Amniotic epithelial cell (primary cell): ENCODE measurements at regions not wholly inside any gene's neighbourhood (a gene's known extent, or its start where the extent isn't known, plus 50 kb on each side); places are given as distances from the start of the nearest gene placed in this dataset.

Experiments
- DNase-seq: peaks from one replicate; pipeline ENCODE4 v3.0.0-alpha.2; 2010; ENCODE audit warnings: low read depth

DNA sequence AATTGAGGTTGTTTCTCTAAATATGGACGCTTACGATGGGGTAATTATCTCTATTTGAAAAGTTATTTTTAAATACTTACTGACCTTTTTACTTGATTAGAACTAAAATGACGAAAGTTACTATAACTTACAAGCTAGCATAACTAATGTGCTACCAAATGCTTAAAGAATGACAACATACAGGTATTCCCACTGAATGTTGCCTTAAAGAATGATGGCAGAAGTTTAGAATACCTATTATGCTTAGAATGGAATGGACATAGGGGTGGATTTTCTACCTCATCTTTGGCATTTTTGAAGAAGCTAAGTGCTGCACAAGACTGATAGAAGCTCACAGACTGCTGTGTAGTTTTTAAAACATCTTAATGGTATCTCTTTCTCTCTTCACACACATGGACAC lies 284.8 kb downstream of the THBS2 start:
- DNase-seq = no peak

DNA sequence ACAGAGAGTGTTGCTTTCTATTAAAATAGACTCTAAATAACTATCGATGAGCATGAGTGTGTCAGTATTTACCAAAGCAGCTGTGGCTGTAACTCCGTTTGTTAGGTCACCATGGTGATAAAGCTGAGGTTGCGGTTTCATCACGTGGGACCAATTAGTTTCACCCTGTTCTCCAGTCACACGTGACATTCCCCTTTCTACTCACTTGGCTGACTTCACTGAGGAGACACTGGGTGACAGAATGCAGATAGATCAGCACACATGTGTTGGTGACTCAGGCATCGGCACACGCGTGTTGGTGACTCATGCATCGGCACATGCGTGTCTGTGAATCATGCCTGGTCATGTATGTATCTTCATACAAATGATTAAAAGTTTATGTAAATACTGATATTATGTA lies 285.4 kb downstream of the THBS2 start:
- peak; percentile 50 for DNase-seq

DNA sequence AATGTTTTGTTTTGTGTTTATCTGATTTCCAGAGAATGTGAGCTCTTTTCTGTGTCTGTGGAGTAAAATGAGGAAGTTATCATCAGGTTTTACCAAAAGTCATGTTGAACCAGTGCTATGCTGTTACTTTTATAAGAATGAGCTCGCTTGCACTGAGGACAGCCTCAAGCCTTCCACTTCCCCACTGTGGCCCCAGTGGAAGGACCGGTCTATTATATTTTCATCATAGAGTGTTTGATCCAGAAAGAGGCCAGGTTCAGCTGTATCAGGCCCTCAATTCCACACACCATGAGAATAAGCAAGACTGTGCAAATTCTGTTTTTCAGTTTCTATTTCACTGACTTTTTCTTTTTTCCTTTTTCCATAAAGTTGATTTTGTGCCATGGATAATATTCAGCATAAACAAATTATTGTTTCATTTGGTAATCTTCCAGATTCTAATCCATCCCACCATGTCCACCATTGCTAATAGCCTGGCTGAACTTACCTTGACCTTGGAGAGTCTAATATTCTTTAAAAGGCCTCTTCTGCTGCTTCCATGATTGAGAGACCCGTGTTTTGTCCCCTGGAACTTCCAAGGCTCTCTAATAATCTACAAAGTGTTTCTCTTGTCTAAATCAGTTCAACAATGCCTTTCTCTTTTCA lies 286.2 kb downstream of the THBS2 start:
- DNase-seq = no peak

DNA sequence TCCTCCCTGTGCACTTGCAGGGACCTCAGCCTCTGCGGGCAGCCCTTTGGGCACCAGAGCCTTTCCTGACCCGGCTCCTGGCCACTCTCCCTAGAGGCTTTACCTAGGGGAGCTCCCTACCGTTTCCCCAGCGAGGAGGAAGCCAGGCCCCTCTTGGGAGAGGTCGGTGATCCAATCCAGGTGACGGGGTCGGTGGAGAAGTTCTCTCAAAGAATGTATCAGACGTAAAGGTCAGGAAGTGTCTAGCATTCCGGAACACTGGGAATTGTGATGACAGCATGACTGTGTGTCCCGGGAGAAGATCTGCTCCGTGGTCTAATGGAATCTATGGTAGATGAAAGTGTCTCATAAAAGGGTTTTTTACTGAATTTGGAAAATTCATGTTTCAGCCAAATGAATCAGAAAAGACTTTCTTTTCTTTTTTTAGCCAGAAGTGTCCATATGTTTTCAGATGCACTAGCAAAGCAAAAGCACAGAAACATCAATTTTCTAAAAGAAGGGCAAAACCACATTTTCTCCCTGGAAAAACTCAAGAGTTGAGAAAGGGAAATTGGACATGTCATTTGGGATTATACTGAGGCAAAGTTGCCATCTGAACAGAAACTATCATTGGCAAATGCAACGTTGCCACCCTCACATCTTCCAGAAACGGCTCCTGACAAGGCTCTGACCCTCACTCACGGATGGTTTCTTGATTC lies 289.4 kb downstream of the THBS2 start:
- DNase-seq = peak; percentile 16

DNA sequence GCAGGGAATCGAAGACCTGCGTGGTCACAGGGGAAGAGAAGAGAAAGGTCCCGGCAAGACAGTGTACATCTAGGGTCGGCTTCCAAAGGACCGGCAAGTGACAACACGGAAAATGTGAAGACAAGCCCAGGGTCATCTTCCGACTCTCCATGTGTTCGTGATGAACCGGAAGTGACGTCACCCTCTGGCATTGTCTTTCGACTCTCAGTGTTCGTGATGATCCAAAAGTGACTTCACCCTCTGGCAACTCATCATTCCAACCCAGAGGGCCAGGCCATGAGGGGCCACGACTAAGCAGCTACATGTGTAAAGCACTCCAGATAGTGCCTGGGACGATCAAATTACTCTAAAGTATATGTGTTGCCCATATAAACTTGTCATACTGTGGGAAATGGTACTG lies 290.8 kb downstream of the THBS2 start:
- no peak for DNase-seq

DNA sequence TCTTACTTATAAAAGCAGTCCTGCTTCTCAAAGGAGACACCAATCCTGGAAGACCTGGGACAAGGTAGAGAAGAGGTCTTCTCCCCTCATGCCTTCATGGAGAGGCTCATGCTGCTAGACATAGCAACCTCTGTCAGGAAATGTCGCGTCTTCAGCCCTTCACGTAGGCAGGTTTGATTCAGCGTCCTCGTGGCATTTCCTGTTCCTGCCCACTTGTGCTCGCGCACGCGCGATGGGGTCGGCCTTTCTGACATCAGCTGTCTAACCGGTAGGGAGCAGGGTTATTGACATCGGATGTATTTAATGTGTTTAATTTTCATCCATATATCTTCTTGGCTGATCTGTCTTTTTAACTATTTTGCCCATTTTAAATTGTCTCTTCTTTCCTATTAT lies 292.4 kb downstream of the THBS2 start:
- no peak for DNase-seq

DNA sequence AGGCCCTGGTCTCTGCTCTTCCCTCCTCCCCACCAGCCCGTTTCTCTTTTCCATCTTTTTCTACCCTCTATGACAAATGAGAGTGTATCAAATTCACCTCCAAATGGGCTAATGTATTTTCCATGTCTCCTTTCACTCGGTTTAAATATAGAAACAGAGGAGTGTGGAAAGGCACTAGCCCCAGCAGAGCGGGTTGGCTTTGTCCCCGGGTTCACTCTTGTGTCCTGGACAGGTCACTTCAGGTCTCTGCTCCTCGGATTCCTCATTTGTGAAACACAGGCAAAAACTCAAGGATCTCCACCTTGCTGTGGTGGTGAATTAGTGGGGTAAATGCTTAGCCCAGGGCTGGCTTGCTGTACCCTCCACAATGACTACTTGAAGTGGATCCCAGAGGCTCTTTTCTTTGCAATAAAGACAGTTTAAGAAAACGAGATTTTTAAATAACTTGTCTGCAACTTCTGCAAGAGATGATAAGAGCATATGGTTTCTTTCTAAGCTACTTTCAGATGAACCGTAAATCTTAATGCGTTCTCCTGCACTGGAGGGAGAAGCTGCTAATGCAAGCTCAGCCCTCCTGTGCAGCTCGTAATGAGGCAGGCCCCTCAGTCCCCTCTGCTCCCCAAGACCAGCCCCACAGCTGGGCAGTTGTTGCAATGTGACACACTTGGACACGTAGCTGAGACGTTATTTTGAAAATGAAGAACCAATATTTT lies 292.9 kb downstream of the THBS2 start:
- DNase-seq = no peak

DNA sequence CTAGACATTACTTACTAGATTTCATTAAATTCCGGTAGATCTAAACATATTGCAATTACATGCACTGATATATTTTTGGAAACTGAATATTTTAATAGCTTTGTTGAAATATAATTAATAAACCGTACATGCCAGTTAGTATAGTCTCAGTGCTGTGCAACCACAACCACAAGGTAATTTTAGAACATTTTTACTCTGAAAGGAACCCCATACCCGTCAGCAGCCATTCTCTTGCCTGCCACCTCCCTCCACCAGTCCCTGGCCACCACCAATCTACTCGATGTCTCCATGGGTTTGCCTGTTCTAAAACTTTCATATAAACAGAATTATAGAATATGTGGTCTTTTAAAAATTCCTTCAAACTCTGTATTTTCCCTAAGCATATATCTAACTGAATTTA lies 293.9 kb downstream of the THBS2 start:
- no peak for DNase-seq

DNA sequence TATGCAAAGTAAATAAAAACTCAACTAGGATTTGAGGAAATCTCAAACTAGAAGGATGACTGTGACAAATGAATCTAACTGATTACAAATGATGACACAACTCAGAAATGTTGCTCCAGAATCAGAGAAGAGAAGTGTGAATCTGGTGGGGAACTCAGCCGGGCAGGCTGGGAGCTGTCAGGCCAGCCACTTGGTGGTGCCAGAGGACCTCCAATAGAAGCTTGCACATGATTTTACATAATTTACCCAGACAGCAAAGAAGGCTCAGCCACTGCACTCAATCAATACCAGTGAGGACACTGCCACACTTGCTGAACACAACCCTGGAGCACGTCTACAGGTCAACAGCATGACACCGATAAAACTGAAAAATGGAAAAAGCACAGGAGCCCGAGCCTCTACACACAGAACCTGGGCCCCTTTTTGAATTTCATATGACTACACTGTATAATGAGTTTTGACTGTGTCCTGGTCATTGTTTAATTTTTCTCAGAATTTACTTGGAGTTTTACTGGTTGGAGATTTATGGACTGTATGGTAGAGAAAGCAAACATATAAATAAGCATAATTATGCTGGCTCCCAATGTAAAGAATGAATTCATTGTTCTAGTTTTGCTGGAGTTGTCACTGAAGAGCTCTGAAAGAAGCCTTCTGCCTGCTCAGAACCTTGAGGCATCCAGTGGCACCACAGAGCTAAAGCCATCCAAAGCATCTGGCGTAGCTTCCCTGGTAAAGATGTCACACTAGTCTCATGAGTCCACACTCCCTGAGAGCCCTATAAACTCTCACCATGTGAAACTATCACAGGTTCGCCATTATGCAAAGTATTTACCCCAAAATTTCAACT lies 296.5 kb downstream of the THBS2 start:
- DNase-seq = peak; percentile 77

DNA sequence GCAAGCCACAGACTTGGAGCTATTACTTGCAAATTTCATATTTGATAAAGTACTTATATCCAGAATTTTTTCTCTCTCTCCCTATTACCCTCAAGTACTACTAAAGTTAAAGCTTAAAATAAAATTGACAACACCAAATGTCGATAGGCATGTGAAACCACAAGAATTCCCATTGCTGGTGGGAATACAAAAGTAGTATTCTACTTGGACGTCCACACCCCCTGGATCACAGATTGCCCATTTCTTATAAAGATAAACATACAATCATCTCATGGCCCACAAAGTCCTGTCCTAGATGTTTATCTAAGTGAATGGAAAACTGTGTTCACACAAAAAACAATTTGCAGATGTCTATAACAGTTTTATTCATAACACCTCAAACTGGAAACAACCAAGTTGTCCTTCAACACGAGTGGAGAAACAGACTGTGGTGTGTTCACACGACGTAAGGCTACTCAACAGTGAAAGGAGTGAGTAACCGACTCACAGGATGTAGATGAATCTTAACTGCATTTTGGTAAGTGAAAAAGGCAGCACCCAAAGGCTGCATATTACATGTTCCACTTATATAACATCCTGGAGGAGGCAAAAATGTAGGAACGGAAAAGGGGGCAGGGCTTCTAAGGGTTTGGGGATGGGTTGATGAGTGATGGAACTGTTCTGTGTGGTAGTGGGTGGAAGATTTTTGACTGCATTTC lies 297.4 kb downstream of the THBS2 start:
- DNase-seq = peak; percentile 13

DNA sequence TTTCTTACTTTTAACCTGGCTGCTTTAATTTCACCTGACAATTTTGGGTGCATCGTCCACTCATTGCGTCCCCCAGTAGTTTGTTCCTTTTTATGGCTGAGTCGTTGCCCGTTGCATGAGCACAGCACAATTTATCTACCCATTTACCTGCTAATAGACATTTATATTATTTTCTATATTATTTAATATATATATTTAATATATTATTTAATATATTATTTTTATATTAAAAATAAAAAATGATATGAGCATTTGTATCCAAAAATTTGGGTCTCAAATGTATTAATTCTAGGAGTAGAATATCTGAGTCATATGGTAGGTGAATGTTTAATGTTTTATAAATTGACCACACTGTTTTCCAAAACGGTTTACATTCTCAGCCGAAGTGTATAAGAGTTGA lies 300.2 kb downstream of the THBS2 start:
- DNase-seq = no peak

DNA sequence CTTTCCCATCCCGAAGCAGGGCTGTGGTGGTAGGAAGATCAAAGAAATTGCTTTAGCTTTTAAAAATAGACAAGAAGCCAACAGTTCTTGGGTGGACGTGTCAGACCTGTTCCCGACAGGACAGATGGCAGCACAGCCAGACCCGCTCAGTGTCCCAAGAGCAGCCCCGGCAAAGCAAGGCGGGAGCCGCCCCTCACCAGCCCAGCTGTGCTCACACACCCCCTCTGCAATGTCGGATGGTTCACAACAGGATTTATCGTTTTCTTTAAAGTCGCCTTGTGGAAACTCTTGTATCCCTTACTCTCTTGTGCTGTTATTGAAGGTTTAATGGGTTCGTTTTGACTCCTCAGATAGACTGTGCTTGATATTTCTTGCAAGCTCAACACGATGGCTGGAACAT lies 302.4 kb downstream of the THBS2 start:
- DNase-seq = no peak

DNA sequence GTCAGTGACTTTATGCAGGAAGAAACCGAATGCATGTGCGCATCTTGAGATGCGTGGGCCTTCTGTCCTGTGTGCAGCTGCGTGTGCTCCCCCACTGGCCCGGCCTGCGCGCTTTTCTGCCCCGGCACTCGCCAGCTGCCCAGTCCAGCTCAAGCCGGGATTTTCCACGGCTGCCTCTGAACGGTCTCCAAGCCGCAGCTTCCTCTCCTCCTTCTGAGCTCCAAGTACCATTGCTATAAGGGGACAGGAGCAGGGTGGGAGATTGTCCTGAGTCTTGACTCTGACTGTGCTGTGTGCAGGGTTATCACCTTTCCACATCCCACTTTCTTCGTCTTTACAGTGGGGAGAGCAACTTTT lies 302.8 kb downstream of the THBS2 start:
- DNase-seq = no peak

DNA sequence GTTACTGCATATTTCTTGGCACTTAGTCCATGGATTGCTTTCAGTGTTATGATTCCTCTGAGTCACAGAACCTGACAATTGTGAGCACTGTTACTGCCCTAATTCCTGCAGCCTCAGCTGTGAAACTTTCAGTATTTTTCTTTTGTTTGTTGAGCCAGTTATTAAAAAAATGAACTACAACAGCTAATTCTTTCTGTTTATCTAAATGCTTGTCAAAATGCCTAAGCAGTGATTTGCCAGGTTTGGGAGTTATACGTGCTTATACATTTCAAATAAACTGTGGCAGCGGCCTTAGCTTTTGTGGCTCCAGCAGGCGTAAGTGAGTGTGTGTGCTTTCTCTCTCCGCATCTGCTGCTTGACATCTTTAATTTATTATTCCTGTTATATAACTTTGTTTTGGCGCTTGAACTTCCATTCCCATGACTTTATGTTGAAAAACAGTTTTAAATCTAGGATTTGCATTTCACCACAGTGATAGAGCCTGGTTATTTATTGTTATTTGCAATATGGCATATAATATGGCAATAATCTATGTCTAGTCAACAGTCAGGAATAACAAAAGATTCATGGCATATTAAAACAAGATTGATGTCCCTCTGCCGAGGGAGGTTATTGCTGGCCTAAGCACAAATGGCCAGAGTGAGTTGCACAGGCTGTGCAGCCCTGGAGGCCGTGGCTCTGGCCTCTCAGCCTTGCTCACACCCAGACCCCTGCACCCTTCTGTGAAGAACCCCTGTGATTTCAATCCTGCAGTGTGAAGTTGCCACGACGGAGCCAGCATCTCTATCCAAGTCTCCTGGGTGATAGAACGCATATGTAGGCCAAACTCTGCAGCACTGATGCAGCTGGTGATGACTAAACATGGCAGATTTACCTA lies 303.4 kb downstream of the THBS2 start:
- DNase-seq = peak; percentile 29

DNA sequence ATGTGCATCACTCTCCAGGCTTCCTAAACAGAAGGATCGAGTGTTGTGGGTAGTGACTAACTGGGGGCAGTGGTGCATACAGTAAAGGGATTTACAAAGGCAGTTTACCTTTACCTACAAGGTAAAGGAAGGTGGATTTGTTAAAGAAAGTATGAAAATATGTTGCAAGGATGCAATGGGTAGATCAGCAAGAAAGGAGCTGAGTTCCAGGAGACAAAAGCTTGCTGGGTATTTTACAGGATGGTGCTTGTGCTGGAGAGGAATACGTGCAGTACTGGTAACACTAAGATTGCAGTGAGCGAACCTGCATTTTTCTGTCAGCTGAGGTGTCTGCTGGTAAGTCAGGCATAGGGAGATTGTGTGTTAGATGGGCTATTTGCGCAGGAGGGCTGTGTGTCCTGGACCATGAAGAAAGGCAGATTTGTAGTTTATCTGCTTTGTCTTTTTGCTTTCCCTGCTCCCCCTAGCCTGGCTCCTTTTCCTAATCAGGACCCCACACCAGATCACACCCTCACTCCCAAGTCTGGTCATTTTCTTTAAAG lies 304.6 kb downstream of the THBS2 start:
- DNase-seq = no peak

DNA sequence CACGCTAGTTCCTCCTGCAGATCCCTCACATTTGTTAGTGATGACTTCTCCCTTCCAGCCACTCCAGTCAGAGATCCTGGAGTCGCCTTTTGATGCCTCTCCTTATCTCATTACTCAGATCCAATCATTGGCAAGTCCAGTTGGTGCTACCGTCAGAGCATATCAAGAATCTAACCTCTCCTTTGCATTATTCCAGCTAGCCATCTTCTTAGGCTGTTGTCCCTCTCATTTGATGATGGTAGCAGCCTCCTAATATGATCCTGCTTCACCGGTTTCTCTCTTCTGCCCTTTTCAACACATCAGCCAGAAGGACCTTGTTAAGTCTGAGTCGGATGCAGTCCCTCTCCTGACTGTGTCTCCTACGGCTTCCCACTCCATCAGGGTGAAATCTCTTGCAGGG lies 305.6 kb downstream of the THBS2 start:
- no peak for DNase-seq

DNA sequence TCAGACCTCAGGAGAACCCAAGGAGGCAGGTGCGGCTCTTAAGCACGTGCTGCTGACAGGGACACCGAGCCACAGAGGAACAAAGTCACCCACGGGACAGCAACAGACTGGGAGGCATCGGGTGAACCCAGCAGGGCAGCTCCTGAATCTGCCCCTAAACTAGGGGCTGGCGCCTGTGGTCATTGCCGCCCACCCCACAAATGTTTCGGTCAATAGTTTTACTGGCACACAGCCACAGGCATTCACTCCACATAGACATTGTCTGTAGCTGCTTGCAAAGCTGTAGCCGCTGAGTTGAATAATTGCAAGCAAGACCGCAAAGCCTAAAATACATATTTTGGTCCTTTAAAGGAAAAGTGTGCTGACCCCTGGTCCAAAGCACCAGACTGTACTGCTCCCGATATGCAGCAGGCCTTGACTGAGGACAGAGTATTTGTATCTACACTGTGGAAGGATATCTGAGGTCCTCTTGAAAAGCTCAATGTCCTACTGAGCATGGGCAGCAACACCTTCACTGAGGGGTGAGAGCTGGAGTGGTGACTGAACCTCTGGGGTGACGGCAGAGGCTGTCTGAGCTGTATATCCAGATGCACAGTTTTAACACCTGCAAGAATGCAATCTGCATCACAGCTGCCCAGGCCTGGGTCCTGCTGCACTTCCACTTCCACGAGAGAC lies 310.3 kb downstream of the THBS2 start:
- no peak for DNase-seq

DNA sequence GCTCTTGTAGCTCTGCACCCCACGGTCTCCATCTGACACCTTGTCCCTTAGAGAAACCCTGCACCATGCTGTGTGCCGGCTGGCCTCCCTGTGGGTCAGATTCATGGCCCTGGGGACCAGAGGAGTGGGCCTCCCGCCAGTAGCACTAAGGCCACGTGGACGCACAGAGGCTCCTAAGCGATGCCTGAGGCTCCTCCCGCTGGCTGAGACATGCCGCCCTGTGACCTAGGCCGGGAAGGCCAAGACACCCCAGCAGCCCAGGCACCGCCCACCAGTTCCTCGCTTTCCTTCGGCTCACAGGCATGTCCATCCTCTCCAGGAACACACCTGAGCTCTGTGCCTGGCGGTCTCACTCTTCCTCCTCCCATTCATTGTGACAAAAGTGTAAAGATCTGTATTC lies 311.0 kb downstream of the THBS2 start:
- no peak for DNase-seq

DNA sequence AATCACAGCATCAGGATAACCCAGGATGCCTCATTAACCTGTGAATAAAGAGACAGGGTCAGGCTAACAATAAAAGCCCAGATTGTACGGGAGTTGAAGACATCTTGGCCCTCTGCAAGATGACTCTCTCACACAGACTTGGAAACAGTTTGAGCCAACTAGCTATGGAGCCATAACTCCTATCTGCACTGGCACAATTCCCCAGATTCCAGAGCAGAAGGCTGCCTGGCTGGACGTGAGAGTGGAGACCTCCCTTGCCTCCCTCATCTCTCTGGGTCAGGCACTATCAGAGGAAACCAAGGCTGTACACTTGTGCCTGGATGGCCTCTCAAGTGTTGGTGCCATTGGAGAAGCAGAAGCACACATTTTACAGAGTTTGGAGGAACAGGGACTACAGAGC lies 312.6 kb downstream of the THBS2 start:
- DNase-seq = peak; percentile 4

DNA sequence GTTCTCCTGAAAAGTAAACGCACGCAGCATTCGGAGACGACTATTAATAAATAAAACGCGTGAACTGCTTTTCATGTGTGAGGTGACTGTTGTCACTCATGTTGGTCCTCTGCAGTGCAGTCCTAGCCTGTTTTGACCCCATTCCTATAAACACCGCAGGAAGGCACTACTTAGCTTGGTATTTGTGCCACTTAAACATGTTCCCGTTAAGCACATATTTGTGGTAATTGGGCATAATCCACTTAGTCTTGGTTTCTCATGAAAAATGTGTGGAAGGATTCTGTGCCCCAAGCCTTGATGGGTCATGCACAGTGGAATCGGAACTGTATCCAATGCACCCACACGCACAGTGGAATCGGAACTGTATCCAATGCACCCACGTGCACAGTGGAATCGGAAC lies 313.9 kb downstream of the THBS2 start:
- DNase-seq = no peak
